Superior temporal gyrus (tissue), 1 donor: ENCODE measurements at regions not wholly inside any gene's neighbourhood (a gene's known extent, or its start where the extent isn't known, plus 50 kb on each side); places are given as distances from the start of the nearest gene placed in this dataset.
A peak's percentile ranks its signal among the peaks of the same experiment; 100 is the strongest.
"Not testable (repeated sequence)": the region's sequence is repeated elsewhere in the genome, so short reads cannot be mapped to it uniquely, and the experiment has no call there.

Experiments
- DNase-seq: peaks from one replicate; pipeline ENCODE4 v3.0.0-alpha.2; 2016; ENCODE audit errors: extremely low spot score

- not testable (repeated sequence) for DNase-seq
Observed at GRCh38 chr5:128730021-128730420, 192.0 kb upstream of the FBN2 start.

DNA sequence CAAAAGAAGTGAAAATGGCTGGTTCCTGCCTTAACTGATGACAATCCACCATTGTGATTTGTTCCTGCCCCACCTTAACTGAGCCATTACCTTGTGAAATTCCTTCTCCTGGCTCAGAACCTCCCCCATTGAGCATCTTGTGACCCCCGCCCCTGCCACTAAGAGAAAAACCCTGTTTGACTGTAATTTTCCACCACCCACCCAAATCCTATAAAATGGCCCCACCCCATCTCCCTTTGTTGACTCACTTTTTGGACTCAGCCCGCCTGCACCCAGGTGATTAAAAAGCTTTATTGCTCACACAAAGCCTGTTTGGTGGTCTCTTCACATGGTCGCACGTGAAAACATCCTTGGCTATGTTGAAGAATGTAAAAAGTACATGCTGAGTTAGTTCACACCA is 197.6 kb upstream of the FBN2 start:
- DNase-seq = not testable (repeated sequence)

- peak; percentile 79 for DNase-seq
Observed at GRCh38 chr5:128736553-128736952, 198.5 kb upstream of the FBN2 start.

DNA sequence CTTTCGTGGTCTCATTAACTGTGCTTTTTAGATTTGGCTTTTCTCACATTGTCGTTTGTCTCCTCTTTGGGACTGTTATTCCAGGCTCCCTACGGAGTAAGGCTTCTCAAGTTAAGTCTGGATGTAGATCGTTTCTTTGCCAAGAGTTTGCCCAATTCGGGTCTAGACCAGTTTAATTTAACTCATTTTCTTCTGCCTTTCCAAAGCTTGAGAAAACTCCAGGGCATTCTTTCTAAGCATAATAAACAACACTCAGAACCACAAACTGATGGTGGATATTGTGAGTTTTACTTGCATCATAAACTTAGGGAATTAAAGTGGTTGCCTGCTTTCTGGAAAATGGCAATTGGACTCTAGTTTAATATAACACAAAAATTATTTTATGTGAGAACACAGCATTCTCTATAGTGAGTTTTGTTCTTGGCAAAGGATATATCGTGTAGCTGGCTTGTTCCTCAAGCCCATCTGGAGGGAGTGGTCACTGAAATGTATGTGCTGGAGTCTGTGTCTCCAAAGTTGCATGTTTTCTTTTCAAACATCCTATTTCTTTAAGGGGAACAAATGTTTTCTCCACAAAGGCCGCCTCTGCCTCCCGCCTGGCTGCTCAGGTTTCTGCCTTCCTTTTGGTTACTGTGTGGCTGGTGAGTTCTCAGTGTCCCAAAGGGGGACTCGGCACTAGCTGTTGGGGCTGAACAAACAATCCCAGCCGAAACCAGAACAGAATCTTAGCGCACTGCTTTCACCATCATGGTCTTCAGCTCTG is 211.3 kb upstream of the FBN2 start:
- DNase-seq = no peak

- DNase-seq = no peak
Observed at GRCh38 chr5:128750155-128750554, 212.1 kb upstream of the FBN2 start.

DNA sequence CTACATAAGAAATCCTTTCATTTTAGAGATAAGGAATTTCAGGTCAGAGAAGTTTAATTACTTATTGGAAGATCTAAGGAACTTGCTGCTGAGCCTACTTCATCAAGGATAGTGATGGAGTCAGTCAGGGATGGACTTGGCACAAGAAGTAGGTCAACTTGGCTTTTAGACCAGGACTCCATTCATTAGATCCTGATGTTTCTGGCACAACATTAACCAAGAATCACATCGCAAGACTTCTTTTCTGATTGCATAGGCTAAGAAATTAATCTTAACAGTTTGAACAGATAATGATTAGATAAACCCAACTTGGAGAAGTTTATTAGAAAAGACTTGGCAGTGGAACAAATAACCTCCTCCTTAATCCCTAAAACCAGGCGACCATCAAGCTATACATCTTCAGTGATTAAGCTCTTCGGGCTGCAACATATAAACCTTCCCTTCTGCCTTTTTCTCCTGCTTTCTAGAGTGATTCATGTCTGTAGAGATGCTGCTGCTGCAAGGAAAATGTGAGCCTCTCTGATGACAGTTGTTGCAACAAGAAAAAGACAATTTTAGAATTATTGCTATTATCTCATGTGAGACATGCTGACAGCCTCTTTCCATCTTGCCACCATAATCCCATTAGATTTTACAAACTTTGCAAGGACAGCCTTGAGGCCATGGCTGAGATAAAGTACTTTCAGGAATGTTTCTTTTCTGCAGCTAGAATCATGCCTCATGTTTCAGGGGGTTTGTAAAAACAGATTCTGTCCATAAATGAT is 207.9 kb upstream of the SLC27A6 start:
- DNase-seq = no peak

DNA sequence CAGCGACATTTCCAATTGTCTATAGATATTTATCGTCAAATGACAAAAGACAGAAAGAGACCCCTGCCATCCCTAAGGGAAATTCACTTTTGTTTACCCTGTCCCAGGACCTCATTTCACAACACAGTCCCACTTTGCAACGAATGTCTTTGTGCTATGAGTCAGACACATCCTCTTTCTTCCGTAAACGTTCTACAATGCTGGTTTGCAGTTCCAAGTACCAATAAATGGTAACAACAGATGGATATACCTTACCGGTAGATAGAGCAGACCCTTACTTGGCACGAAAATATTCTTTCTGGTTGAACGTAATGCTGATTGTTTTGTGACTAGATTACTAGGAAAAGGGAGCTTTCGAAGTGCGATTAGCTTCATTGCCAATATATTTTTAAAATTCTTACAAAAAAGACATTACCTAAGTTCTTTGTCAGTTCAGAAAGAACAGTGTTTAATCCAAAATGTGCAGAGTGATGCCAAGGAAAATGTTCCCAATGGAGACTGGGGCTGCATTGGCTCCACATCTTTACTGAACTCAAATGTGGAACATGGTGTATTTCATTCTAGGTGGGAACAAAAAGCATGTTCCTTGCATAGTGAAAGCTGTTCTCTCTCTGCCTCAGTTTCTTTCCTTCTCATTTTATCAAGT is 202.5 kb upstream of the SLC27A6 start:
- DNase-seq = no peak

GRCh38 chr5:128763321-128763720 is 202.0 kb upstream of the SLC27A6 start:
- no peak for DNase-seq

DNA sequence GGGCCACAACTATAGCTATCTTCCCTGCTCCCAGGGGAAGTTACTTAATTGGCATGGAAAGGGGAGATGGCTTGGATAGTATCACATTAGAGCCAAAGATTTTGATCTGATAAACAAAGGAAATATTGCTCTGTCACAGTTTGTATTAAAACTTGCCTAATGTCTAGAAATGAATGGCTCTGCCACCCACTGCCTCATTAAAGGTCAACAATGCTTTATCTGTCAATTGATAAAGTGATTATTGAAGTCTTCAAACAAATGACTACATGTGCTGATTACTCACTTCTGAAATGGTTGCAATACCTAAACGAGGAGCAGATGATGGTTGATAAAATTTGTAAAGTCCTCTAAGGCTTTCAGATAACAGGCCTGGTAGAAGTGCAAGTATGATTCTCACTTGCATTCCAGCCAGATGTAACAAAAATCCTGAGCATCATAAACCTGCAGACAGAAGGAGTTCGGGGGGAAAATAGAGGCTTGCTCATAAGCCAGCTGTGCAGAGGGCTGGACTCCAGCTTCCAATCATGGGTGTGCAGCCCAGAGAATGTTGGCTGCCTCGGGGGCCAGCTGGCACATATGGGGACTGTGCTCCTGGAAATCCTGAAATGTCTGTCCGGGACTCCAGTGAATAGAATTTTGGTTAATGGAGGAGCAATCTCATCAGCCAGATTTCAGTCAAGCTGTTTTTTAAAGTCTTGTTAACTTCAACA is 200.5 kb upstream of the SLC27A6 start:
- no peak for DNase-seq

DNA sequence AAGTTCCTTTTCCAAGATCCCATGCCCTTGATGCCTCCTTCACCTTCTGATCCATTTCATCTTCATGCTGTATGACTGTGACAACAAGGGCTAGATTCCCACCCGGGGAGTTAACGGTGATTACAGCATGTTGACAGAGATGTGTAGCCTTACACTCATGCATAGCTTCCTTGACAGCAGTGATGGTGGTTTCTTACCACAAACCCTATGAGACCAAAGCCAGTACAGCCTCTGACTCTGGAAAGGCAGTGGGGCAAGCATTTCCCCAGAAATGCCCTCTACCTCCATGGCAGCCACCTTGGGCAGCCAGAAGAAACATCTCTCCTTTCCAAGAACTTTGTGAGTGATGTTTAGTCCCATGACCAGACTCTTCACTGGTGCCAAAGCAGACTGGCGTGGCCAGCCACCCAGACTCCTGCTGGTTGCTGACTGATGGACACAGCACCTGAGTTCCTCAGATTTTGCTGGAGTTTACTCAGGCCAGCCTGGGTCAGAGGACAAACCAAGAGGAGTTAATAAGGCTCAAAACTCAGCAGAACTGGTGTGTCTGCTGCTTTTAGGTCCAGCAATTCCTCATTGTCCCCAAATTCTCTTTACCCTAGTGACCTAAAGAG is 199.7 kb upstream of the SLC27A6 start:
- no peak for DNase-seq

DNA sequence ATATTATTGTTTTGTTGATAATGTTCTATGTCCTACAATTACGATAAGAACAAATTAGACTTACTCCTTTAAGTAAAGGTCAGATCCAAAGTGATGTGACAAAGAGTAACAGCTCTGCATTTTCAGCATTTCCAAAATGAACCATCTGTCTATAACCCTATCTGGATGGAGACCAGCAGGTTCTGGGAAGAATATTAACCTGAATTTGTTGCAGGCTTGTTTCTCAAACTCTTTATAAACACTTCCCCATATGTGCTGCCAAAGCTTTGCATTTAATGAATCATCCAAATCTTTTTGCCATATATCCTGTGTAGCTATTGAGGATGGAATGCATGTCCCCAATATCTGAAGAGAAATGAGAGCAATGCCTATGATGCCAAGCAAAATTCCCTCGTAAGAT is 198.9 kb upstream of the SLC27A6 start:
- DNase-seq = no peak

- no peak for DNase-seq
Observed at GRCh38 chr5:128770907-128771306, 194.4 kb upstream of the SLC27A6 start.

DNA sequence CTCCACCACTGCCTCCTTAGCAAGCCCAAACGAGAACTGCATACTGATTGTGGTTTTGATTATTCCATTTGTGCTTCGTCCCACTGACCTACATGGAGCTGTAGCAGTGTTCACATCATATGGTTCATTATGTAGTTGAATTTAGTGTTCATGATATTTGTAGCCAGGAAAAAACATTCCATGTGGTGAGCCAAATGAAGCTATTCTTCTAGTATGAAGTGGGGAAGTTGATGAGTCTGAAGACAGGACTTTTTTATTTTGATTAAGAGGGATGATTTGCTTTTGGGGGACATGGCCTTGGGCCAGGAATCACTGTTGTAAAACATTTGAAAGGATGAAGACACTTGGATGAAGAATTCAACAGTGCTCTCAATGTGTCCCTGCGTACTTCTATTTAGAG is 192.9 kb upstream of the SLC27A6 start:
- peak; percentile 42 for DNase-seq

- DNase-seq = no peak
Observed at GRCh38 chr5:128773378-128773777, 191.9 kb upstream of the SLC27A6 start.

DNA sequence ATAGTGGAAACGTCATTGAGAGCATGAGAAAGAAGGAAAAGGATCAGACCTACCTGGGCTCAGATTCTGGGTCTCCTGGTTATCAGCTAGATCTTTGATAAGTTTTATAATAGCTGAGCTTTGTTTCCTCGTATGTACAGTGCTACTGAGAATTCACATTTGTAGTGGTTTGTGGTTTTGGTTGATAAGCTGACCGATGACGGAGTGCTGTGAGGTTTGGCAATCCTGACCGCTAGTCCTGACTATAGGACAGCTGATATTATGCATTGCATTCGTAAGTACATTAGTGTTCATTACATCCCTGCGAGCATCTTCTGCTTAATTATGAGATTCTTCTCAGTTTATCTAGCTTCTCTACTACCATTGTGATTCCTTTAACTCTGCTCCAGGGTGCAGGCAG is 190.7 kb upstream of the SLC27A6 start:
- no peak for DNase-seq

DNA sequence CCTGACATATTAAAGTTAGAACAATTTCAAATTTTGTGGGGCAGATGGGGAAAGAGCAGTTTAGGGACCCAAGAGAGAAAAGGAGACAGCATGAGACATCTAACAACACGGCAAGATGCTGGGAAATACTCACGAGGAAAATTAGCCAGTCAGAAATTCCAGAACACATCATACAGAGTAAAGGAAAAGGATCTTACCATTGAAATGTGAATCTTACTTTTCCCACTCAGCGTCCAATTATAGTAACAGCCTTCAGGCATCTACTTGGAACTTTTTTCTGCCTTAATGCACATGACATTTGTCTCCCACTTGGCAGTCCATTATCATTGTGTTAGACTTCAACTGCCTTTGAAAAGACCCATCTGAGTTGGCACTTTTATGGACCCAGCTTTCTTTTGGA is 189.7 kb upstream of the SLC27A6 start:
- no peak for DNase-seq

- no peak for DNase-seq
Observed at GRCh38 chr5:128777052-128777451, 188.2 kb upstream of the SLC27A6 start.

DNA sequence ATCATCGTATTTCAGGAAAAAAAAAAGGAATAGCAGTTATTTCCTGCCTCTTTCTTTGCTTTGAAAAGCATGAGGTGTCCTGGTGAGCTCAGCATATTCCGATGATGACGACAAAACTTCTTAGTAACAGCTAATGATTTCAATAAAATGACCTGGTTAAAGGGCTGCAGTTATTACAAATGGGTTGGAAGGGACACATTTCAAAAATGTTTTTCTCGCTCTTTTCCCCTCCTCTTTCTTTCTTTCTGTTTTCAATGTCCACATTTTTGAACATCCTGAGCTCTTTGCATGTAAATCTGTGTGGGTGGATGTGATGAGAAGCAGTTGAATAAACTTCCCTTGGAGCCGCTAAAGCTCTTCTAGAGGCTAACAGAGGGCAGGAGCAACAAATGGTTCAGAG is 186.8 kb upstream of the SLC27A6 start:
- no peak for DNase-seq

GRCh38 chr5:128782446-128782845 is 182.8 kb upstream of the SLC27A6 start:
- peak; percentile 83 for DNase-seq

- DNase-seq = no peak
Observed at GRCh38 chr5:128784726-128785125, 180.6 kb upstream of the SLC27A6 start.

DNA sequence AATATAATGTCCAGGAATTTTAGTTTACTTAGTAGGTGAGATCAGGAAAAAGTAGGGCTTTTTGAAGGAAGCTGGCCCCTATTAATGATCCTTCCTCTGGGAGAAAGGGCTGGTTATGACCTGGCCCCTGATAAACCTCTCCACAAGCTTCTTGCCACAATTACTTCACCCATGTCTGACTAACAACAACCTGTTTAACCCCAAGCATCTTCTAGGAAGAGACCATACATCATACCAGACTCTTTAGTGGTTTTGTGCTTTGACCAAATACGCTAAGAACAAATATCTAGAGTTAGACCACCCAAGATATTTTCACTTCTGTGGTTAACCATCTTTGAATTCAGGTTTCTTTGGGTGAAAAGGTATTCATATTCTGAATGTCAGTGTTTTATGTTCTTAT is 174.0 kb upstream of the SLC27A6 start:
- DNase-seq = no peak

- no peak for DNase-seq
Observed at GRCh38 chr5:128796506-128796905, 168.8 kb upstream of the SLC27A6 start.
